ENCODE measurements at regions not wholly inside any gene's neighbourhood (a gene's known extent, or its start where the extent isn't known, plus 50 kb on each side); places are given as distances from the start of the nearest gene placed in this dataset.
"Not testable (repeated sequence)": the region's sequence is repeated elsewhere in the genome, so short reads cannot be mapped to it uniquely, and the experiment has no call there.

DNA sequence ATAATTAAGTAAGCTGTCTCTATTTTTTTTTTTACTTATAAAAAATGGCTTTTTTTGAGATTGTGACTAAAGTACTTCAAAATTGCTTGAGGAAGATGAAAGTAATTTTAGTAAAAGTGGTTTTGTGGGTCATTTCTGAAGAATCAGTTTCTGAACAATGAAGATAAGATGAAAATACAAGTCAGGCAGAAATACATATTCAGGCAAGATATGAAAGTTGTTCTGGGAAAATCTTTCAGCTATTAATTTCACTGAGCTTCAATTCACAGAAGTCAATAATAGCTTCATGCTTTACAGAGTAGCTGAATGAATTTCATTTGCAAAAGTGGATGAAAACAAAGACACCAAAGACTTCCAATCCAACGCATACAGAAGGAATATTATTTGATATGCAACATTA, 305.2 kb upstream of the ARSJ start:
- DNase-seq (ENCODE audit: low spot score) (no peak), FAIRE-seq (no peak)

- FAIRE-seq (no peak), DNase-seq (ENCODE audit: low spot score) (no peak)
These were observed 306.9 kb upstream of the ARSJ start for GRCh38 chr4:114286262-114286810.

- no peak for DNase-seq (ENCODE audit: low spot score)
- no peak for FAIRE-seq
These were observed 307.7 kb upstream of the ARSJ start for GRCh38 chr4:114287079-114287696.

DNA sequence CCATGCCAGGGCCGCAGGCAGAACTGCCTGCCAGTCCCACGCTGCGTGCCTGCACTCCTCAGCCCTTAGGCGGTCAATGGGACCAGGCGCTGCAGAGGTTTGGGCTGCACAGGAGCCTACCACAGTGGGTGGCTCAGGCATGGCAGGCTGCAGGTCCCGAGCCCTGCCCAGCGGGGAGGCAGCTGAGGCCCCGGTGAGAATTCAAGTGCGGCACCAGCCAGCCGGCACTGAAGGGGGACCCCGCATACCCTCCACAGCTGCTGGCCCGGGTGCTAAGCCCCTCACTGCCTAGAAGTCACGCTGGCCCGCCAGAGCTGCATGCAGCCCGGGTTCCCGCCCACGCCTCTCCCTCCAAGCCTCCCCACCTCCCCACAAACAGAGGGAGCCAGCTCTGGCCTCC, 302.5 kb upstream of the UGT8 start:
- no peak for FAIRE-seq

DNA sequence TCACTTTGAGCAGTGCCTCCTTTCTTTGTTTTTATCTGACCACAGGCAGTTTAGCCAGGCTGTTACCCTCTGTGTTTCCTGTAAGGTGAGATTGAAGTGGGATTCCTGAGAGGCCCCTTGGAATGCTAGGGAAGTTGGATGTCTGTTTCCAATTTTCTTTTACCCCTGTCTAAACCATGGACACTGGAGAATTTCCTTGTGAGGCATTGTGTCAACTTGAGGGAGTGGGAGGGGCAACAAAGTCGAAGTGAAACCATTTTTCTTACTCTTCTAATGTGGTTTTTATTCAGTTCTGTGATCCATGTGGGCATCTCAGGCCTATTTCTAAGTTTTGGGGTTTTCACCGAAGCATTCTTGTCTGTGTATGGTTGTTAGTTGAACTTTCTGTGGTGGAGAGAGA, 296.1 kb upstream of the UGT8 start:
- DNase-seq (ENCODE audit: low spot score) (no peak), FAIRE-seq (no peak)

More for the DNA sequence above, 302.5 kb upstream of the UGT8 start:
- no peak for DNase-seq (ENCODE audit: low spot score)

- DNase-seq (ENCODE audit: low spot score) (no peak), FAIRE-seq (peak; percentile 72)
These were observed 294.6 kb upstream of the UGT8 start for GRCh38 chr4:114304046-114304445.

- FAIRE-seq (no peak), DNase-seq (ENCODE audit: low spot score) (no peak)
These were observed 294.0 kb upstream of the UGT8 start for GRCh38 chr4:114304567-114304966.

DNA sequence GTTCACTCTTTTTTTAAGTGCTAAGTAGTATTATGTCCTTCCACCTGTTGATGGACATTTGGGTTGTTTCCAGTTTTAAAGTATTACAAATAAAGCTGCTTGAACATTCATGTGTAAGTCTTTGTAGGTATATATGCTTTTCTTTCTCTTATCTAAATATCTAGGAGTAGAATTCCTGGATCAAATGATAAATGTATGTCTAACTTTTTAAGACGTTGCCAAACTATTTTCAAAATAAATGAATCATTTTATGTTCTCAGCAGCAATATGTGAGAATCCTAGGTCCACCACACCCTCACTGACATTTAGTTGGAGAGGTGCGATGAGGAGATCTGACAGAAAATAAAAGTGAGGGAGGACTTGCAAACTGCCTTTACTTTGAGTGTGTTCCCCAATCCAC, 291.7 kb upstream of the UGT8 start:
- no peak for DNase-seq (ENCODE audit: low spot score)
- no peak for FAIRE-seq

GRCh38 chr4:114310296-114310925, 288.2 kb upstream of the UGT8 start:
- FAIRE-seq (no peak), DNase-seq (ENCODE audit: low spot score) (no peak)

GRCh38 chr4:114311787-114312186, 286.8 kb upstream of the UGT8 start:
- FAIRE-seq (no peak), DNase-seq (ENCODE audit: low spot score) (no peak)

- DNase-seq (ENCODE audit: low spot score) (no peak), FAIRE-seq (no peak)
These were observed 286.3 kb upstream of the UGT8 start for GRCh38 chr4:114312338-114312737.

GRCh38 chr4:114316789-114317188, 281.8 kb upstream of the UGT8 start:
- DNase-seq (ENCODE audit: low spot score) = no peak
- FAIRE-seq = no peak

GRCh38 chr4:114317564-114317963, 281.0 kb upstream of the UGT8 start:
- no peak for DNase-seq (ENCODE audit: low spot score)
- no peak for FAIRE-seq

GRCh38 chr4:114318309-114318708, 280.3 kb upstream of the UGT8 start:
- no peak for DNase-seq (ENCODE audit: low spot score)
- FAIRE-seq = no peak

DNA sequence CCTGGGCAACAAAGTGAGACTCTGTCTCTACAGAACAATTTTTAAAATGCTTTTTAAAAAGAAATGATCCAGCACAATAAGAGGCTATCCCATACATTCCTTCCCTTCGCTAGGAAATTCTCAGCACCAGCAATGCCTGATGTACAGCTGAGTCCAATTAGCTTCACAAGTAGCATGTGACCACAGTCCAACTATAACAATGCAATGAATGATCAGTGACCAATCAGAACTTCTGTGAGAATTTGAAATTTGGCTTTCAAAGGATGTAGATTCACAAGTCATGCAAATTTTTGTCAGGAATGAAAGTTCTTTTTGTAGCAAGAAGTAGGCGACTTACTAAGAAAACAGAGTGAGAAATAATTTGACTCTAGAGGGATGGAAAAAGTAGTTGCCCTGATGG, 278.5 kb upstream of the UGT8 start:
- no peak for FAIRE-seq
- no peak for DNase-seq (ENCODE audit: low spot score)

GRCh38 chr4:114321366-114321765, 277.2 kb upstream of the UGT8 start:
- no peak for FAIRE-seq
- DNase-seq (ENCODE audit: low spot score) = no peak

- DNase-seq (ENCODE audit: low spot score) = no peak
- FAIRE-seq = no peak
These were observed 274.8 kb upstream of the UGT8 start for GRCh38 chr4:114323841-114324240.

GRCh38 chr4:114326358-114326757, 272.2 kb upstream of the UGT8 start:
- FAIRE-seq = no peak
- DNase-seq (ENCODE audit: low spot score) = no peak

DNA sequence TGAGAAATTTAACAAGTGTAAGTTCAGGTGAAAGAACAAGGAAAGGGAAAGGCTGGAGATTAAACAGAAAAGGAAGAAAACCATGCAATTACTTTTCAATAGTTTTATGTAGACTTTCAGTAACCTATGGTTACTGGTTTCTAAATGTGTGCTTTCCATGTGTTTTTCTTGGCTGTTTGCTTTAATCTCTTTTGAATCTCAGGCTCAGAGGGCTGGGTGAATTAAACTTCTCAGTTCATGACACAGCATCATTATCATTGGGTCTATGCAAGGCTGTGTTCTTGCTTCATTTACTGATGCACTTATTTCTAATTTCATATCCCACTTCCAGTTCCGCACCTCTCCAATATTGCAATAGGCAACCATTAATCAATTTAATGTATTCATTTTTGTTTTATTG, 266.5 kb upstream of the UGT8 start:
- no peak for DNase-seq (ENCODE audit: low spot score)
- no peak for FAIRE-seq

- FAIRE-seq = not testable (repeated sequence)
These were observed 264.2 kb upstream of the UGT8 start for GRCh38 chr4:114334363-114334762.

DNA sequence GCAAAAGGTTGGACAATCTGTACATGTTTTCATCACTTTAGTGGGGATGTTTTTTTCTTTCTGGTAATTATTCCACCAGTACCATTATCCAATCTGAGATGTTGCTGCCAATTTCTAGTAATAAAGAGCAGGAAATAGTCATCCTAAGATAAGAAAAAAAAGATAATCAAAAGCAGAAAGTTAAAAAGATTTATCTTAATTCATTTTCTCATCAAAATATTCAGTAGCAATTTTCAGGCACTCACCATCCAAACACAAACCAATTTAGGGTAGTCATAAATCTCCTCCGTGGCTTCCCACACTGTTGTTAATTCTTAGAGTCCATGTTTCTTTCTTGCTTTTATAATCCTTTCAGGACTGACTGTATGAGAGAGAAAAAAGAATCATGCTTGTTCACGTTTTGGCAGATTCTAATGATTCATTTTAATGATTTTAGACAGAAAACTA, 263.7 kb upstream of the UGT8 start:
- no peak for FAIRE-seq
- DNase-seq (ENCODE audit: low spot score) = no peak

More at GRCh38 chr4:114334363-114334762, 264.2 kb upstream of the UGT8 start:
- not testable (repeated sequence) for DNase-seq (ENCODE audit: low spot score)

DNA sequence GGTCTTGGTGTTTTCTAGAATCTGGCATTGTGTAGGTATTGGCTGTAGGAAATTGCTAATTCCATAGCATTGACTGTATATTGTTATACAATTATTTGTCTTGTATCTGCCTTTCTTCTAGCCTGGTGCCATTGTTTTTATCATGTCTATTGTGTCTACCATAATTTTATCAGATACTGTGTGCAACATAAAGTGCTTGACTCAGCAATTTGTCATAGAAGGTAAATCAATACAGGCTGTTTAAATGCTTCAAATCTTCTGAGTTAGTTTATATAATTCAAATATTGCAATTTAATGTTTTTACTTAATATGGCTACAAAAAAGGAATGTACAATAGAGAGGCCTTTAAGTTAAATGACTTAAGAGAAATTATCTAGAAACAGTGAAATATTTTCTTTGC, 263.3 kb upstream of the UGT8 start:
- no peak for DNase-seq (ENCODE audit: low spot score)
- no peak for FAIRE-seq

DNA sequence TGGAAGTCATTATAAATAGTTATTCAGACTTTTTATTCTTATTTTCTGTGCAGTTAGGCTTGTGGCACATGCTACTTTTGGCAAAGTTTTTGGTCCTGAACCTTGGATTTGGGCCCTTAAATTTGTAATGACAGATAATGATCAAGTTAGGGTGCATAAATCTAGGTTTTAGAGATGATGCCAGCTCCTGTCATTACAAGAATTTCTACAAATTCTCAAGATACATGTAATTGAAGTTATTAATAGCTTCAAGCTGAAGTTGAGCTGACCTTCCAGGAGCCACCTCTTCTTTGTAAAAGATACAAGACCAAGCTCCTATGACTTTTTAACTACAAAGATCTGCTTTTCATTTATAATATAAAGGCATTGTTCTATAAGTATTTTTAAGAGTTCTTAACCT, 255.6 kb upstream of the UGT8 start:
- FAIRE-seq (no peak), DNase-seq (ENCODE audit: low spot score) (no peak)

All from RCC 7860 (cell line).